NOMO-1 treated with DMSO at 0.1 percent for 48 hours (cell line): ENCODE measurements at regions not wholly inside any gene's neighbourhood (a gene's known extent, or its start where the extent isn't known, plus 50 kb on each side); places are given as distances from the start of the nearest gene placed in this dataset.
A peak's percentile ranks its signal among the peaks of the same experiment; 100 is the strongest.

Experiments
- DNase-seq: peaks from one replicate; lab custom pipeline; 2025; ENCODE audit not compliant: unreplicated experiment; lab: John Stamatoyannopoulos, UW

DNA sequence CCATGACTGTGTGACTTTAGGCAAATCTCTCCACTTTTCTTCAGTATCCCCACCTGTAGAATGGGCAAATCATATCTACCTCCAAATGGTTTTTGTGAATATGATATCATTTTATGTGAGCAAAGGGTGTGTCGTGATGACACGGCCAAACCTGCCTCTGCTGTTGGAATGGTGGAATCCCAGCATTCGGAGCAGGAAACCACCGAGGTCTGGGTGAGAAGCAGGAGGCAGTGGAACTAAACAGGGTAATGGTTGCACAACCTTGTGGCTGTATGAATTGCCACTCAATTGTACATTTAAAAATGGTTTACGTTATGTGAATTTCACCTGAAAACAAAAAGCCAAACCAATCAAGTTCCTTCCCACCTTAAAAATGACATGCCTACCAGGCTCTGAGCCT is 131.4 kb upstream of the ZMIZ1 start:
- peak; percentile 22 for DNase-seq

DNA sequence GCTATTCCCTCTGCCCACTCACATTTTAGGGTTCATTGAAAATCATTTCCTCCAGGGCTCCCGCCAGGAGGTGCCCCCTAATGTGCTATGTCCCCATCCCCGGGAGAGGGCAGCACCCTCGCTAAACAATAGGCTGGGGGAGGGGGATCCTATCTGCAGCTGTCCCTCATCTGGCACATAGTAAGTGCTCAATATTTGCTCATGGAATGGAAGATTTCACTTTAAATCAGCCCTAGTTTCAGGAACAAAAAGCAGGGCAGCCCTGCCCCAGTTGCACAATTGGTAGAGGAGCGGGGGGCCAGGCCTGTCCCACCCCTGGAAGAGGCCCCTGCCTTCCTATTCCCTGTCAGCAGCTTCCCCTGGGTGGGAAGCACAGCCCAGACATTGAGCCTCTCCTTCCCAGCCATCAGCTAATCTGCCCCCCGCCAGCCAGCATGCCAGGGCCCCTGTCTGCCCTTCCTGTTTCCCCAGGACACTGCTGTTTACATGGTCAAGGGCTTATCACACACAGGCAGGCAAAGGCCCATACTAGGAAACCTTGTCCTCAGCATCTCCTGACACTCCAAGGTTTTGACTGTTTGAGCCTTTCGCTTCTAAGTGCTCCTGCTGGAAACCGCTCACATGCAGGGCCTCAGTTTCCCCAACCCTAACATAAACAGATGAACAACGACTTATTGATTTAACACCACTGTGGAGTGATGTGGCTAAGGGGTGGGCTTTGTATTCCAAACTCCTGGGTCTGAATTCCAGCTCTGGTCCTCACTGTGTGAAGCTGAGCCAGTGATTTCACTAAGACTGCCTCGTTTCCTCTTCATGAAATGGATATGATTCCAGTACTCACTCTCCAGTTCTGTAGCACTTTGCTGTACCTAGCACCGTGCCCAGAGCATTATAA is 130.7 kb upstream of the ZMIZ1 start:
- peak; percentile 22 for DNase-seq

DNA sequence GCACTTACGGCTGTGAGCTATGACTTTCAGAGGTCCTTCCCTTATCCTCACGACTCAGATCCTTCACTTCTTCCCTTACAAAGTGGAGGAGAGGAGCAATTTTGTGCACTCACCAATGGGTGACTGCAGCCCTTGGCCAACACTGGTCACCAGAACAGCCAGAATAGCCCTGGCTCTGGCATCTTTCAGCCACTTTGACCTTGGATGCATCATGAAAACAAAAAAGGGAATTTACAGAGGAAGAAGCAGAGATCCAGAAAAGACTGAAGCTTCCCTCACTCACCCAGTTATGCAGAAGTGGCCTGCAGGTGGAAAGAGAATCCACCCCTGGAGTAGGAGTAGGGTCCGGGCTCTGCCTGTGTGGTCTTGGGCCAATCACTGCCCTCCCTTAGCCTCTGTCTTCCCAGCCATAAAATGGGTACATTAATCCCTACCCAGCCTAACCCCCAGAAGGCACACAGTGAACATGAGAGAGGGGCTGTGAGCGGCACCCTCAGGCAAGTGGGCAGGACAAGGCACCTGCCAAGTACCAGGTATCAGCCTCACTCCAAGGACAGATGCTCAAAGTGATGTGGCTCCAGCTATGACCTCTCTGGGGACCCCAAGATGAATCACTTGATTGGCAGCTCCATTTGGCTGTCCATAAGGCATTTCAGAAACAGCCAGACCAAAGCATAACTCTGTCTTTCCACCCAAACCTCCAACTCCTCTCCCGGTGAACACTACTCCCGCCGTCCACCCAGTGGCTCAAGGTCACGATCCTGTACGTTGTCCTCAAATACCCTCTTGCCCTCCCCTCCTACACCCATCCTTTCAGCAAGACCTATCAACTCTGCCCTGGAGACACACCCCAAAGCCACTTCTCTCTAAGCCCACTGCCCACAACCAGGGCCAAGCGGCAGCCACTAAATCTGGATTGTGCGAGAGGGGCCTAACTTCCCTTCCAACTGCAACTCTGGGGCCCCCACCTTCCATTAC is 129.8 kb upstream of the ZMIZ1 start:
- DNase-seq = no peak

DNA sequence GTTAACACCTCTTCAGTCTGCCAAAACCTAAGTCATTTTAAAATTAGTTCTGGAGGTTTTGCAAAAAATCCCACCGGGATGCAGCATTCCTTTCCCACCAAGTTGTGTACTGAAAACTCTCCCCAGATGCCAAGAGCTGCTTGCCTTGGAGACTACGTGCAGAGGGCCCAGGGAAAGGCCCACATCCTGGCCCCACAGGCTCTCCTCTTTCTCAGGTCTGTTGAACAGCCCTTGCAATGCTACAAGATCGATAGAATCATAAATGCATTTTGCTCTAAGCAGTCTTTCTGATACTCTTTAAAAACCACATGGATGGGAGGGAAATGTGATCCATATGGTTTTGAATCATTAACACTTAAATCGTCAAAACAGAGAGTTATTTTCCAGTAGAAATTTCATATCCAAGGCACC is 126.7 kb upstream of the ZMIZ1 start:
- DNase-seq = no peak

DNA sequence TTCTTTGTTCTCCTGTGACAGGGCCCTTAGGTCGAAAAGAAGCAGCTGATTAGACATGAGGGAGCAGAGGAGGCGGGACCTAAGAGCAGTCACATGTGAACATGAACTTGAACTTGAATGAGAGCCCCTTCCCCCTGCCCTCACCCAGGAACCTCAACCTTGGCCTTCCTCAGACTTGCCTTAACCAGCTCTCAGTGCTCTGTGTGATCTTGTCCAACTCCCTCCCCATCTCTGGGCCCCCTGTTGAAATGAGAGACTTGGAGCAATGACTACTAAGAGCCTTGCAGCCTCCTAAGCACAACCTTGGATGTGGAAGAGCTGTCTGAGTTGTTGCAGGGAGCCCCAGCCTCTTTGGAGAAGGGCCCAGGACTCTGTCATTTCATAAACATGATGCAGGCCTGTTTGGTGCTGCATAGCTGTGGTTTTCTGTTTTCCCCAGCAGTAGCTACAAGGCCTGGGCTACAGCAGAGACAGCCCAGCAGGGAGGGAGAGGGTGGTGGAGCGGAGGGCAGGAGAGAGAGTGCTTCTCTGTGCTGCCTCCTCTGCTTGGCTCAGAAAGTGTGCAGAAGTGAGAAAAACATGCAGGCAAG is 123.9 kb upstream of the ZMIZ1 start:
- DNase-seq = no peak

DNA sequence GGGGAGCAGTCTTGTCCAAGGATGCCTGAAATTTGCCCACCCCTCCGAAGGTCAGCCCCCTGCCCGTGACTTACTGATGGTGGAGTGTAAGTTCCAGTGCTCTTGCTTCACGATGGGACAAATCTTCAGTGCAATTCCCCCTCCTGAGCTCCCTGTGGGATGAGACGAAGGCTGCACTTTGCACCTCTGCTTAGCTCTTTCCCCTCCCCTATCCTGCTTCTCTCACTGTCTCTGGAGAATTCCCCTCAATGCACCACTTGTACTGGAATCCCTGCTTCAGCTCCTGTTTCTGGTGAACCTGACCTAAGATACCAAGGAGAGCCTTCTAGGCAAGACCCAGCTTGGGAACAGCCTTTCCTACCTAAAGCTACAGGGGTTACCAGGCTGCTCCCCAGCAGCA is 122.9 kb upstream of the ZMIZ1 start:
- no peak for DNase-seq

DNA sequence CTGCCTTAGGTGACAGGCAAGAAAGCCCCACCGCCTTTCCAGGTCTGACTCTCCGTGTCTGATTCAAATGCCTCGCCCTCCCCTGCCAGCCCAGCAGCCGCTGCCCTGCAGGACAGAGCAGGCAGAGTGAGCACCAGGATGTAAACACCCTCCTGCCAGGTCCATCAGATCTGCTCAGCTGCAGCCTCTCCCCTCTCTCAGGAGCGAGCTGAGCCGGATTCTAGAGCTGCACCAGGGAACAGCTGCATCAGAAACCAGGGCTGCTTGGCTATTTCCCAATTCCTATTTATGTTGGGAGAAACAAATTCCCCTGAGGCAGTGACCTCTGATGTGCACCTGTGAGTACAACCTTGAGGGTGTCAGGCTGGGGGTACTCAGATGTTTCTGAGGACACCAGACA is 121.5 kb upstream of the ZMIZ1 start:
- DNase-seq = no peak

DNA sequence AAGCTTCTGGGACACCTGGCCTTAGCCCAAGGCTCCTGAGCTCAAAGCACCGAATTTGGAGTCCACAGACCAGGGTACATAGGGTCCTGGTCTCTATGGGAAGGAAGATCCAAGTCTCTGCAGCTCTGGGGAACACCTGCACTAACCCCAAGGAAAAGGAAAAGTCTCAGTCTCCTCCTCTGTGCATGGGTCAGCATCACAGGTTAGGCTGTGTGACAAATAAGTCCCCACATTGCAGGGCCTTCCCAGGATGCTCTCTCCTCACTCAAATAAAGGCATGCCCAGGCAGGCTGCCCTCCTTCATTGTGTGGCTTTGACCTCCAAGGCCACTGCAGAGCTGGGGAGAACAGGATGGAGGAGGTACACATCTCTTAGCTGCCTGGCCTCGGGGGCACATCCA is 121.0 kb upstream of the ZMIZ1 start:
- DNase-seq = no peak

DNA sequence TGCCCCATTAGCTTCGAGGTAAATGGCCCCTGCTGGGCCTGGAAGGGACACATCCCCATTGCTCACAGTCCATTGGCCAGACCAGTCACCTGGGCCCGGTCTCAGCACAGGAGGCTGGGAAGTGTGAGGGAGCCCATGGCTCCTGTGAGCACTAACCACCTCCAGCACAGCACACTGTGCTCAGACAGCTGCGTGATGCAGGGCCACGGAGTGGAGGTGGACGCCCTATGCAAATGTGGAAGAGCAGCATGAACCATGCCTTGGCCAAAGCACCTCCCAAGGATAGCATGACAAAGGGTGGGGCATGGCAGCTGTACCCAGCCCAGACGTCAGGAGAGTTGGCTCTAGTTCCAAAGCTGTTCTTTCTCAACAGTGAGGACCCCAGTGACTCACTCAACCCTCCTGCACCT is 120.1 kb upstream of the ZMIZ1 start:
- no peak for DNase-seq

DNA sequence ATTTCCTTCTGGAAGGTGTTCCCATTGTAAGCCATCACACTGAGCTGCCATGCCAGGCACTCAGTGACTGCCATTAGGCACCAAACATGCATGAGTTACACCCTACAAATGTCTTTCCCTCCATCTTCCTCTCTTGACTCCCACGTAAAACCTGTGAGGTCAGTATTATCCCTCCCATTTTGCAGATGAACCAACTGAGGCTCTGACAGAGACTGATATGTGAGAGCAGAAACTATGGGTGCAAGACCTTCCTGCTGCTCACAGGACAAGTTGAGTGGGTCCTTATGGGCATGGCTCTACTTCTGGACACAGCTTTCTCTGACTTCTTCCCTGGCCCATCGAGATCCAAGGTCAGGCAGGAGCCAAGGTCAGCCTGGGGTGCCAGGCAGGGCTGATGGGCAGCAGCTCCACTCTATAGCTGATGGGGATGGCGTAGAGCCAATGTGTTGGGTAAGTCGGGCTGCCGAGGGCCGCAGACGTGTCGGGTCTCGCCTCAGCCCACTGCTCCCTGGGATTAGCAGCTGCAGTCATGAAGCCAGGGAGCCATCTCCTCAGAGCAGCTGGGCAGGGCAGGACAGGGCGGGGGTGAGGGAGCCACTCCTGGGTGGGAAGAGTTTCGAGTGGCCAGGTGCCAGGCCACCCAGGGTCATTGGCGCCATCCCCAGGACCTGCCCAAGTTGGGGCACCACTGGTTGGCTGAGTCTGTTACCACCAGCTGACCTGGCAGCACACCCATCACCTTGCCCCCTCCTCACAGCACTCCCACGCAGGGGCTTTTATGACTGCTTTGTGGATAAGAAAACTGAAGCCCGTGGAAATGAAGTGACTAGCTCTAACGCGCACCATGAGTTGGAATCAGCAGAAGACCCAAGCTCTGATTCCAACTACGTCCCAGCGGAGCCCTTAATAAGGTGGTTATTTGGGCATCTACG is 117.8 kb upstream of the ZMIZ1 start:
- no peak for DNase-seq

DNA sequence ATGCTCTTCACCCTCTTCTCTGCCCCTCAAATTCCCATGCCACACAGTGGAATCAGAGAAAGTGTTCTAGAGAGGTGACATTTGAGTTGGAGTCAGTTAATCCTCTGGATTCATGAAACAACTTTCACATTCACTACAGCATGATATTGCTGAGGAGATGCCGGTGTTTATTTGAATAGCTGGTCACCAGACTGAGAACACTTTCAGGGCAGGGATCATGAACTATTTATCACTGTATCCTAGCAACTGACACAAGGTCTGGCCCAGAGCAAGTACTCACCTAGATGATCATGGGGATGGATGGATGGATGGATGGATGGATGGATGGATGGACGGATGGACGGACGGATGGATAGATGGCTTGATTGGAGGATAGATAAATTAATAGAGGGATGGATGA is 116.7 kb upstream of the ZMIZ1 start:
- no peak for DNase-seq

DNA sequence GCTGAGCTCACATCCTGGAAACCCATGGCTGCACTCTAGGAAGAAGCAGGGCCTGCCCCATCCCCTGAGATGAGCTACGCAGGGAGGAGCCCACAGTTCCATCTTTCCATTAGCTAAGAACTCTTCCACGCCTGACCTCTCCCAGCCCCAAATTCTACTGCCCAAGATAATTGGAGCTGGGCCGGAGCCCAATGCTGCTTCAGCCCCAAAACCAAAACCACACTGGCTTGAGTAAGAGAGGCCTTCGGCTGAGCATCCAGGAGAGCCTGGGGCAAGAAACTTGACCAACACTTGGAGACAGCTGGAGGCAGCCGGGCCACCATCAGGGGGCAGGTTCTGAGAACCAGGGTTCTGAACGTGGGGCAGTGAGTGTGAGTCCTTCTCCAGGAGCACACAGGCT is 116.1 kb upstream of the ZMIZ1 start:
- DNase-seq = no peak

DNA sequence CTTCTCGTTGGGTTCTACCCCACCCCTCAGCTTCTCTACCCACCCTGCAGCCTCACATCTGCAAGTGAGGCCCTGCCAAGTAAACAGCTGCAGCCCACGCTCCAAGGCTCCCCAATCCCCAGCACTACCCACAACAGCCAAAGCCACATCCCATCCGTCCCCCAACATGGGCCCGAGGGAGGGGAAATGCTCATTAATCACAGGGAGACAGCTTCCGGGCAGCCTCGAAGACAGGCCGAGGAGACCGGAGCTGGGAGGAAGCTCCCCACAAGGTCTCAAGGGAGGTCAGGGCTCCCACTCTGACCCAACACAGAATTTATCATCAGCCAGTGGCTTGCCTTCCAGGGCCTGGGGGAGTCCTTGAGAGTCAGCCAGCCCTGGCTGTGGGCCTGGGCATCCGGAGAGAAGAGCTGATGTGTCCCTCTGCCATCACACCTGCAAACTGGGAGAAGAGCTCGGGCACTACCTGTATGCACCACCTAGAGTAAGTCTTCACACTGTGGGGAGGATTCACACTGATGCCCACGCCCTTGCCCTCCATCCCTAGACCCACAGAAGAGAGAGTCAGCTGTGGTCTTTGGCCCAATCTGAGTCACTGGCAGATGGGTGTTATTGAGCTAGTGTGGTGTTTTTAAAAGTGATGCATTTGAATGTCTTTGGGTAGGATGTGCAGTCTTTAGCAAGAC is 115.5 kb upstream of the ZMIZ1 start:
- peak; percentile 53 for DNase-seq

DNA sequence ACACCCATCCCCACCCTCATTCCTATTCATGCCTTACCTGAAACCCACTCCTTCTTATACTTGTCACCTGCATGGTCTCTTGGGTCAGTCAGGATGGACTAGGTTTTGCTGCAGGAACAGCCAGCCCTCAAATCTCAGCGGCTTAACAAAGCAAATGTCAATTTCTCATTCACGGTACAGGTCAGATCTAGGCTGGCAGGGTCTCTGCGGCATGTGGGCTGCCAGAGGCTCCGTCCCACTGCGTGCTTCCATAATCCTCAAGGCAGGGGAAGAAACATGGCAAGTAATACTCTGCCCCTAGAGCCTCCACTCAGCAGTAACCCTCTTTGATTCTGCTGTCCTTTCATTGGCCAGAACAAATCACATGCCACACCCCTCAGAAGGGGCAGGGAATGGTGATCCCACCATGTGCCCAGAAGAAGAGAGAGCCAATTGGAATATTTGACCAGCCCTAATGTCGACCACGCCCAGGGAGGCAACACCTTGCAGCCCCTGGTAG is 114.9 kb upstream of the ZMIZ1 start:
- no peak for DNase-seq

DNA sequence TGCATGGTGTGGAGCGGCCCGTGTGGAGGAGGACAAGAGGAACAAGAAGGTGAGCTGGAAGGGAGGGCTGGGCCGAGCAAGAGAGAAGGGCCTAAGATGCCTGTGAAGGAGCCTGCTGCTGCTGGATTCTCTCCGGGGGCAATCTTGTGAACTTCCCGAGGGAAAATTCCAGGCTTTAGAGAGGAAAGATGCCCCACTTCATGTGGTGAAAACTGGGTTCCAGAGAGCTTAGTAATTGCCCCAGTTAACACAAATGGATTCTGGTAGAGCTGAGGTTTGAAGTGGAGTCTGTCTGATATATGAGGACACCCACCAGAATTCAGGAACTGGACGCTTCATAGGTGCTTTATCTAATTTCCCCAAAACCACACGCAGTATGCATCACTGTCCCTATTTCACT is 114.1 kb upstream of the ZMIZ1 start:
- no peak for DNase-seq

DNA sequence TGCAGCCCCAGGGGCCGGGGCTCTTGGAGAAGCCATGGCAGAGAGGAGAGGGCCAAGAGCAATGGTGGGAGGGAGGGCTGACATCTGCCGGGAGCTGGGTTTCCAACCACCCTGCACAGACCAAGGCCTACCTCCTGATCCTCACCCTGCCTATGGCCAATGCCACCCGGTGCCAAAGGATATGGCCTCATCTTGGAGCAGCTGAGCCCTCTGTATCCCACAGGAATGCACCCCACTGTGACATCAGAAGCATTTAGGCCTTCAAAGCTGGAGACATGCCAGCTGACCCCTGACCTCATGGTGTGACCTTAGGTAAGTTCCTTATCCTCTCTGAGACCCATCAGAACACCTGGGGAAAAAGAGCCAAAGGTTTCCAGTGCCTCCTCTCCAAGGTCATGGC is 113.6 kb upstream of the ZMIZ1 start:
- no peak for DNase-seq

DNA sequence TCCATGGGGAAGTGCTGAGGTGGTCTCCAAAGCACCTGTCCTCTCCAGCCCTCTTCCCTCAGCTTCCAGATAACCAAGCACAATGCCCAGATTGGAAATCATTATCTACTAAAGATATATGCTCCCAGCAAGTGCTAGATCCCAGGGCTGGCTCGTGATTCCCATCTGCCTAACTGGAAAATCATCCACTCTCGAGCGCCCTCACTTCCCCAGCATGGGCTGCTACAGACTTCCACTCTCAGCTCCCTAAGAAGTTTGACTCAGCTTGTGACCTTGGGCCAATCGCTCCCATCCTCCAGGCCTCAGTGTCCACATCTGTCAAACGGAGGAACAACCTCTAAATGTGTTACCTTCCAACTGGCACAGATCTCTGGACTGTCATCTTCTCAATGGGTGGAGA is 112.4 kb upstream of the ZMIZ1 start:
- no peak for DNase-seq

DNA sequence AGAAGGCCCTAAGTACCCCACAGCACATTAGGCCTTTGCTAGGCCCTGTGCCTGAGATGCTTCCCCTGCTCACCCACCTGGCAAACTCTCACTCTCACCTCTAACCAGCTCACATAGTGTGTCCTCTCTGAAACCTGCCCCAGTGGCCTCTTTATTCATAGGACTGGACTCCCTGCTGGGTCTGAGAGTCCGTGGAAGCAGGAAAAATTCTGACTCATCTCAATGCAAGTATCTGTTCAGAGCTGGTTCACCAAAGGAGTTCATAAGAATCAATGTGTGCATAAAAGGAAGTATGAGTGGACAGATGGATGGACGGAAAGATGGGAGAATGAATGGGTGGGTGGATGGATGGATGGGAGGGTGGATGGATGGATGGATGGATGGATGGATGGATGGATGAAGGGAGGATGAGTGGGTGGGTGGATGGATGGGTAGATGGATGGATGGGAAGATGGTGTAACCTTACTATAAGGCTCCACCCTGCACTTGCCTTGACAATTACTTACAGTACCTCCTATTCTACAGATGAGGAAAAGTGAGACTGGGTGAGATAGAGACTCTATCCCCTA is 111.2 kb upstream of the ZMIZ1 start:
- DNase-seq = no peak

DNA sequence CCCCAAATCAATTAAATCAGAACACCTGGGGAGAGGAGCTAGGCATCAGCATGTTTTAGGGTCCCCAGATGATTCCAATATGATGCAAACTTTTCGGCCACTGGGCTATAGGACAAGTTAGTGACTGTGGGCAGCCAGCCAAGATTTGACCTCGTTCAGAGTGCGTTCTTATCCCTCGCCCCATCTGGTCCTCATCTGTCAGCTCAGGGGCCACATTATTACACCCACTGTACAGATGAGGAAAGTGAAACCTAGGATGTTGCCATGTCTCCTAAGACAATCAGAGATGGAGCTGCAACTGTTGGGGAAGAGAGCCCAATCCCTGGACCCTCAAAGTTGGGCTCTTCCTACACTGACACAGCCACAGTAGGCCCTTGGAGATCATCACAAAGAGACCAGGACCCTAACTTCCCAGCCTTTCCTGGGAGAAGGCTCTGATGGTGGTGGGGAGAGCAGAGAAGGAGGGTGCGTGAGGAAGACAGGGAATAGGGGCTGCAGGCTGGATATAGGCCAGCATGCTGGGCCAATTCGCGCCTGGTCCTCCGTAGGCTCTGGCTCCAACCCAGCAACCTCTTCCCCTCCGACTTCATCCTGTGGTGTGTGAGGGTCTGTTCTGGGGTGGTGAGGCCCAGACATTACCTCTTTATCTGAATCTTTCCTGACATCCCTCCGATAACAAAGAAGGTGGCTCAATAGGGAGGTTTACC is 109.4 kb upstream of the ZMIZ1 start:
- DNase-seq = no peak
